ENCODE measurements at regions not wholly inside any gene's neighbourhood (a gene's known extent, or its start where the extent isn't known, plus 50 kb on each side); places are given as distances from the start of the nearest gene placed in this dataset.

DNA sequence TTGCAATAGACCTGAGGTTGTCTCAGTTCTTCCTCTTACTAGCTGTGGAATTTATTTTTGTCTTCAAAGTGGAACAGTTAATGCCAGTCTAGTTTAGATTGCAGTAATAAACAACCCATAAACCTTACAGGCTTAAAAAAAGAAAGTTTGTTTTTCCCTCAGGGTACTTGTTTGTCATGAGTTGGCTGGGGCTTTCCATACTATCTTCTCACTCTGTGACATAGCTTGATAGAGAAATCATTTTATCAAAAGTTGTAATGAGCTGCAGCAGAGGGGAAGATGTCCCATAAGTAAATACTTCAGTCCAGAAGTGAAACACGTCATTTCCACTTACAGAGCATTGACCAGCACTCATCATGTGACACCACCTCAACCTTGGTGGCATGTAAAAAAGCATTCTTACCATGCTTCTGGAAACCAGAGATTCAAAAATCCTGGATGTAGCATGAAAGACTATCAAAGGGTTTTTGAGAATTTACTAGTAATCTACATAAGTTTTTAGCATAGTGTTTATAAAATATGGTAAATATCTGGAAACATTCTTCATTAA lies 62.8 kb upstream of the COL11A1 start:
- no peak for ATAC-seq
- DNase-seq (ENCODE audit: low spot score), result no peak

DNA sequence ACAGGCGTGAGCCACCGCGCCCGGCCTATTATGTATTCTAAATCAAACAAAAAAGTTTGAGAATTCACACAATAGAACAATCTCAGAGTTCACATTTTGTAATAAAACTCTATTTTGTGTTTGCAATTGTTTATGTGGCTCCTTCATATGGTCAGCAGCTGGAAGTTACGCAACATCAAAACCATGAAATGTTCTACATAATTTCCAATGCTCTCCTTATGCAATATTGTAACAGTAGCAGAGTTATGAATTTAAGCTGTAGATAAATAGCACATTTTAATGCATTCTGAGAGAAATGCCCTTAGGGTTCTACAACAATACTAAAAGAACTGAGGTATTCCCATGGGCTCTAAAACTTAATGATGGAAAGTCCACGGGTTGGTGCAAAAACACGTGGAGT lies 62.3 kb upstream of the COL11A1 start:
- ATAC-seq (no peak), DNase-seq (ENCODE audit: low spot score) (no peak)

GRCh38 chr1:103162360-103162759 lies 54.0 kb upstream of the COL11A1 start:
- DNase-seq (ENCODE audit: low spot score) (no peak), ATAC-seq (no peak)

DNA sequence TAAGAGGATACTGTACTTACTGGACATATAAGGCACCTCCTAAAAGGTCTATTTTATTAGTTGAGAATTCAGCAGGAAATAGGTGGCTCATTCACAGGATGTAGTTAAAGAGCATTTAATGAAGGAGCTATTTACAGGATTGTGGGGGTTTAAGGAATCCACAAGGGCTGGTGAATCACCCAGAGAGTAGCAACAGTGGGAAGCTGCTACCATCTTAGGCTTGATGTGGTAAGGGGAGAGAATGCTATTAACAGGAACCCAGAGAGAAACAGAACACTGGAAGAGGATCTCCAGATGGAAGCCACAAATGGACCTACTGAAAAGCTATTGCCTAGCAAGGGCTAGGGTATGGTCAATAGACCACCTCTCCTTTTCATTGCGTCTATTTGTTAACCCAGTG lies 52.0 kb upstream of the COL11A1 start:
- no peak for ATAC-seq
- DNase-seq (ENCODE audit: low spot score), result no peak
